ENCODE measurements at regions not wholly inside any gene's neighbourhood (a gene's known extent, or its start where the extent isn't known, plus 50 kb on each side); places are given as distances from the start of the nearest gene placed in this dataset.

GRCh38 chr7:10299384-10299783 lies 674.3 kb upstream of the PHF14 start:
- no peak overlapping the region for H3K4me3 ChIP-seq (ENCODE audit: low read depth, low read length)

GRCh38 chr7:10300577-10300976 lies 673.1 kb upstream of the PHF14 start:
- TF ChIP-seq, protein P1, sequence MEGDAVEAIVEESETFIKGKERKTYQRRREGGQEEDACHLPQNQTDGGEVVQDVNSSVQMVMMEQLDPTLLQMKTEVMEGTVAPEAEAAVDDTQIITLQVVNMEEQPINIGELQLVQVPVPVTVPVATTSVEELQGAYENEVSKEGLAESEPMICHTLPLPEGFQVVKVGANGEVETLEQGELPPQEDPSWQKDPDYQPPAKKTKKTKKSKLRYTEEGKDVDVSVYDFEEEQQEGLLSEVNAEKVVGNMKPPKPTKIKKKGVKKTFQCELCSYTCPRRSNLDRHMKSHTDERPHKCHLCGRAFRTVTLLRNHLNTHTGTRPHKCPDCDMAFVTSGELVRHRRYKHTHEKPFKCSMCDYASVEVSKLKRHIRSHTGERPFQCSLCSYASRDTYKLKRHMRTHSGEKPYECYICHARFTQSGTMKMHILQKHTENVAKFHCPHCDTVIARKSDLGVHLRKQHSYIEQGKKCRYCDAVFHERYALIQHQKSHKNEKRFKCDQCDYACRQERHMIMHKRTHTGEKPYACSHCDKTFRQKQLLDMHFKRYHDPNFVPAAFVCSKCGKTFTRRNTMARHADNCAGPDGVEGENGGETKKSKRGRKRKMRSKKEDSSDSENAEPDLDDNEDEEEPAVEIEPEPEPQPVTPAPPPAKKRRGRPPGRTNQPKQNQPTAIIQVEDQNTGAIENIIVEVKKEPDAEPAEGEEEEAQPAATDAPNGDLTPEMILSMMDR (IDR thresholded peaks at IDR 0.05; ENCODE audit: low read depth, low read length): no peak

More at GRCh38 chr7:10299384-10299783, 674.3 kb upstream of the PHF14 start:
- TF ChIP-seq, protein P1 (IDR thresholded peaks at IDR 0.05; ENCODE audit: low read depth, low read length): no peak

DNA sequence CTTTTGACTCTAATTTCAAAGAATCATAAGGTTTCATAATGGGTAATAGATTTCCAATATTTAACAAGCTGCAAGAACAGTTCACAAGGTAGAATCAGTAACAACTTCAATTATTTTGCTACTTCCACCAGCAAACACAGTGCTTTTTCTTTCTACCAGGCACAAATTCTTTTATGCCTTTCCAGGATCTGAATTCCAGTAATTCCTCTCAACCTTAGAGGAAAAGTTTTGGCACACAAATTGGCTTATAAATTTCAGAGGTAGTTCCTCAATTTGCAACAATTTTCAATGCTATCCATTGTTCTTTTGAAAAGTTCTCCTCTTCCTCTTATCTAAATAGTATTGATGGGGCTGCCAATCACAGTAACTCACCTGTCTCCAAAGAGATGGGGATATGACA lies 665.4 kb upstream of the PHF14 start:
- TF ChIP-seq, protein P1 (IDR thresholded peaks at IDR 0.05; ENCODE audit: low read depth, low read length): no peak
- H3K4me3 ChIP-seq (ENCODE audit: low read depth, low read length): no peak overlapping the region

More at GRCh38 chr7:10300577-10300976, 673.1 kb upstream of the PHF14 start:
- no peak overlapping the region for H3K4me3 ChIP-seq (ENCODE audit: low read depth, low read length)

DNA sequence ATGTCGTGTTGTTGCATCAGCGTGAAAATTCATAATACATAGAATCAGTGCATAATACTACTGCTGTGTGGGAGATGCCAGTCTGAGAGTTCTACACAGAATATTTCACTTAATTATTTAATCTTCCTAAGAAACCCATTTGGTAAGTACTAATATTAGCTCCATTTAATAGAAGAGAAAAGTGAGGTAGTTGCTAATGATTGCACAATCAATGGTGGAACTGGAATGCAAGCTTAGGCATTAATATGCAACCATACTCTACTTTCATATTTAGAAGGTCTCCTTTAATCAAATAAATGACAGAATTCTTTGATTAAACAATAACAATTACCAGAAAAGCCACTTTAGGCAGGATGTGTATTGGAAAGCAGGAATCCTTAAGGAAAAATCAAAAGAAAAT lies 660.7 kb upstream of the PHF14 start:
- TF ChIP-seq, protein P1 (IDR thresholded peaks at IDR 0.05; ENCODE audit: low read depth, low read length): no peak
- no peak overlapping the region for H3K4me3 ChIP-seq (ENCODE audit: low read depth, low read length)

- TF ChIP-seq, protein P1 (IDR thresholded peaks at IDR 0.05; ENCODE audit: low read depth, low read length): no peak
- no peak overlapping the region for H3K4me3 ChIP-seq (ENCODE audit: low read depth, low read length)
Observed at GRCh38 chr7:10315881-10316280, 657.8 kb upstream of the PHF14 start.

GRCh38 chr7:10316488-10316887 lies 657.2 kb upstream of the PHF14 start:
- TF ChIP-seq, protein P1 (IDR thresholded peaks at IDR 0.05; ENCODE audit: low read depth, low read length): no peak

GRCh38 chr7:10325395-10325794 lies 648.3 kb upstream of the PHF14 start:
- no peak overlapping the region for H3K4me3 ChIP-seq (ENCODE audit: low read depth, low read length)
- TF ChIP-seq, protein P1 (IDR thresholded peaks at IDR 0.05; ENCODE audit: low read depth, low read length): no peak

More at GRCh38 chr7:10316488-10316887, 657.2 kb upstream of the PHF14 start:
- H3K4me3 ChIP-seq (ENCODE audit: low read depth, low read length): no peak overlapping the region
